ENCODE measurements at regions not wholly inside any gene's neighbourhood (a gene's known extent, or its start where the extent isn't known, plus 50 kb on each side); places are given as distances from the start of the nearest gene placed in this dataset.

GRCh38 chr7:80082213-80082612 lies 52.4 kb upstream of the GNAI1 start:
- no peak for DNase-seq

GRCh38 chr7:80078886-80079285 lies 55.7 kb upstream of the GNAI1 start:
- no peak for DNase-seq
- TF ChIP-seq GATA1 (IDR thresholded peaks at IDR 0.05; ENCODE audit: low read depth, low read length) (no peak), POLR2A (IDR thresholded peaks at IDR 0.05; ENCODE audit: low read length) (no peak)

More at GRCh38 chr7:80082213-80082612, 52.4 kb upstream of the GNAI1 start:
- no peak for TF ChIP-seq GATA1 (IDR thresholded peaks at IDR 0.05; ENCODE audit: low read depth, low read length)
- no peak for TF ChIP-seq POLR2A (IDR thresholded peaks at IDR 0.05; ENCODE audit: low read length)

- DNase-seq, result peak; percentile 45 to 64
- TF ChIP-seq POLR2A (IDR thresholded peaks at IDR 0.05; ENCODE audit: low read length) (no peak), GATA1 (IDR thresholded peaks at IDR 0.05; ENCODE audit: low read depth, low read length) (no peak)
These were observed 56.4 kb upstream of the GNAI1 start for GRCh38 chr7:80078159-80078731.

- DNase-seq, result no peak
- TF ChIP-seq POLR2A (IDR thresholded peaks at IDR 0.05; ENCODE audit: low read length) (no peak), GATA1 (IDR thresholded peaks at IDR 0.05; ENCODE audit: low read depth, low read length) (no peak)
These were observed 64.2 kb upstream of the GNAI1 start for GRCh38 chr7:80070391-80070790.

- no peak for TF ChIP-seq POLR2A (IDR thresholded peaks at IDR 0.05; ENCODE audit: low read length)
- TF ChIP-seq GATA1 (IDR thresholded peaks at IDR 0.05; ENCODE audit: low read depth, low read length), result no peak
- peak in 1 of 2 experiments; percentile 3 for DNase-seq
These were observed 68.0 kb upstream of the GNAI1 start for GRCh38 chr7:80066639-80067038.

GRCh38 chr7:80063834-80064233 lies 70.8 kb upstream of the GNAI1 start:
- TF ChIP-seq GATA1 (IDR thresholded peaks at IDR 0.05; ENCODE audit: low read depth, low read length) (no peak), POLR2A (IDR thresholded peaks at IDR 0.05; ENCODE audit: low read length) (no peak)
- no peak for DNase-seq

GRCh38 chr7:80060218-80060806 lies 74.3 kb upstream of the GNAI1 start:
- TF ChIP-seq GATA1 (IDR thresholded peaks at IDR 0.05; ENCODE audit: low read depth, low read length), result no peak
- no peak for TF ChIP-seq POLR2A (IDR thresholded peaks at IDR 0.05; ENCODE audit: low read length)
- peak; percentile 62 to 72 for DNase-seq

- no peak for TF ChIP-seq POLR2A (IDR thresholded peaks at IDR 0.05; ENCODE audit: low read length)
- no peak for TF ChIP-seq GATA1 (IDR thresholded peaks at IDR 0.05; ENCODE audit: low read depth, low read length)
- DNase-seq, result no peak
These were observed 77.1 kb upstream of the GNAI1 start for GRCh38 chr7:80057488-80057887.

- no peak for TF ChIP-seq POLR2A (IDR thresholded peaks at IDR 0.05; ENCODE audit: low read length)
- TF ChIP-seq GATA1 (IDR thresholded peaks at IDR 0.05; ENCODE audit: low read depth, low read length), result no peak
- DNase-seq, result no peak
These were observed 80.3 kb upstream of the GNAI1 start for GRCh38 chr7:80054356-80054755.

- no peak for TF ChIP-seq POLR2A (IDR thresholded peaks at IDR 0.05; ENCODE audit: low read length)
- no peak for TF ChIP-seq GATA1 (IDR thresholded peaks at IDR 0.05; ENCODE audit: low read depth, low read length)
- no peak for DNase-seq
These were observed 81.5 kb upstream of the GNAI1 start for GRCh38 chr7:80053124-80053523.

- no peak for TF ChIP-seq POLR2A (IDR thresholded peaks at IDR 0.05; ENCODE audit: low read length)
- TF ChIP-seq GATA1 (IDR thresholded peaks at IDR 0.05; ENCODE audit: low read depth, low read length), result no peak
- DNase-seq, result no peak
These were observed 86.7 kb upstream of the GNAI1 start for GRCh38 chr7:80047856-80048459.

- no peak for TF ChIP-seq GATA1 (IDR thresholded peaks at IDR 0.05; ENCODE audit: low read depth, low read length)
- no peak for TF ChIP-seq POLR2A (IDR thresholded peaks at IDR 0.05; ENCODE audit: low read length)
- DNase-seq, result no peak
These were observed 87.6 kb upstream of the GNAI1 start for GRCh38 chr7:80047032-80047431.

GRCh38 chr7:80044796-80045195 lies 89.8 kb upstream of the GNAI1 start:
- TF ChIP-seq POLR2A (IDR thresholded peaks at IDR 0.05; ENCODE audit: low read length), result no peak
- TF ChIP-seq GATA1 (IDR thresholded peaks at IDR 0.05; ENCODE audit: low read depth, low read length), result no peak
- DNase-seq, result no peak

GRCh38 chr7:80040752-80041151 lies 93.9 kb upstream of the GNAI1 start:
- TF ChIP-seq POLR2A (IDR thresholded peaks at IDR 0.05; ENCODE audit: low read length), result no peak
- TF ChIP-seq GATA1 (IDR thresholded peaks at IDR 0.05; ENCODE audit: low read depth, low read length), result no peak
- no peak for DNase-seq

GRCh38 chr7:80040335-80040734 lies 94.3 kb upstream of the GNAI1 start:
- DNase-seq, result no peak
- TF ChIP-seq POLR2A (IDR thresholded peaks at IDR 0.05; ENCODE audit: low read length) (no peak), GATA1 (IDR thresholded peaks at IDR 0.05; ENCODE audit: low read depth, low read length) (no peak)
